NCI-H146 treated with DMSO at 0.1 percent for 48 hours (cell line): ENCODE measurements at regions not wholly inside any gene's neighbourhood (a gene's known extent, or its start where the extent isn't known, plus 50 kb on each side); places are given as distances from the start of the nearest gene placed in this dataset.

ENCODE experiments used
- DNase-seq: peaks from one replicate; lab custom pipeline; 2025; ENCODE audit not compliant: unreplicated experiment; lab: John Stamatoyannopoulos, UW

DNA sequence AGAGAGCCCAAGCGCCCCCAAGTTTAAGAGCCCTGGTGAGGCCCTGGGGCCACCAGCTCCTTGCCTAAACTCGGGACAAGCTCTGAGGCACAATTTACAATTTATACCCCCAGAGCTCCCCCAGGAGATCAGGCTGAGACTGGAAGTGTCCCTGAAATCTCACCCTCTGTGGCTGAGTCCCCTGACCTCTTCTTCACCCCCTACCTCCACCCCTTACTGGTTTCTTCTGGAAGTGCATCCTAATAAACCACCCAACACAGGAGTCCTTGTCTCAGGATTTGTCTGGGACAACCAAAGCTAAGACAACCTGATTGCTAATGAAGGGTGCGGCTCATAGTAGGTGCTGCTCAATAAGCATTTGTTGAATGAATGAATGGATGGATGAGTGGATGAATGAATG lies 206.4 kb downstream of the BCL11B start:
- DNase-seq, result no peak

DNA sequence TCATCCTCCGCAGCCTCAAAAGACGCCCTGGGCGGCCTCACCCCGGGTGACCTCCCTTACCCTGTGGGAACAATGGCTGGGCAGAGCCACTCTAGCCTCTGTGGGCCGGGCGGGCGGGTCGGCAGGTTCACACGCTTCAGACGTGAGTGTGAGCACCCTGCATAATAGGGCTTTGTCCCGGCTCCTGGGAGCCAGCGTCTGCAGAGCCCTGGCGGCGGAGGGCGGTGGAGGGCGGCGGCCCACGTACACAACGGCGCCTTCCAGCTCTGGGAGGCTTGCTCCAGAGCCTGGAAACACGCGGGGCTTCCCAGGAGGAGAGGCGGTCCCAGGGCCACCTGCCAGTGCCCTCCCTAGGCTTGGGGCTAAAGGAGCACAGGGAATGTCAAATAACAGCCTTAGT lies 205.6 kb downstream of the BCL11B start:
- DNase-seq, result no peak

DNA sequence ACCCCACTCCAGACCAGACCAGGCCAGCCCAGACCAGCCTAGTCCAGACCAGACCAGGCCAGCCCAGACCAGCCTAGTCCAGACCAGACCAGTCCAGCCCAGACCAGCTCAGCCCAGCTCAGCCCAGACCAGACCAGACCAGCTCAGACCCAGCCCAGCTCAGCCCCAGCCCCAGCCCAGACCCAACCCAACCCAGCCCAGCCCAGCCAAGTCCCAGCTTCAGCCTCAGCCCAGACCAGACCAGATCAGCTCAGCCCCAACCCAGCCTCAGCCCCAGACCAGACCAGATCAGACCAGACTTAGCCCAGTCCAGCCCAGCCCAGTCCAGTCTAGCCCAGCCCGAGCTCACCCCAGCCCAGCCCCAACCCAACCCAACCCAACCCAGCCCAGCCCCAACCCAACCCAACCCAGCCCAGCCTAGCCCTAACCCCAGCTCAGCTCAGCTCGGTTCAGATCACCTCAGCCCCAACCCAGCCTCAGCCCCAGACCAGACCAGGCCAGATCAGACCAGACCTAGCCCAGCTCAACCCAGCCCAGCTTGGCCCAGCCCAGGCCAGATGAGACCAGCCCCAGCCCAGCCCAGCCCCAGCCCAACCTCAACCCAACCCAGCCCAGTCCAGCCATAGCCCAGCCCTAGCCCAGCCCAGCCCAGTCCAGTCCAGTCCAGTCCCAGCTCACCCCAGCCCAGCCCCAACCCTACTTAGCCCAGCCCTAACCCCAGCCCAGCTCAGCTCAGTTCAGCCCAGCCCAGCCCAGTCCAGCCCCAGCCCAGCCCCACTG lies 204.7 kb downstream of the BCL11B start:
- no peak for DNase-seq

DNA sequence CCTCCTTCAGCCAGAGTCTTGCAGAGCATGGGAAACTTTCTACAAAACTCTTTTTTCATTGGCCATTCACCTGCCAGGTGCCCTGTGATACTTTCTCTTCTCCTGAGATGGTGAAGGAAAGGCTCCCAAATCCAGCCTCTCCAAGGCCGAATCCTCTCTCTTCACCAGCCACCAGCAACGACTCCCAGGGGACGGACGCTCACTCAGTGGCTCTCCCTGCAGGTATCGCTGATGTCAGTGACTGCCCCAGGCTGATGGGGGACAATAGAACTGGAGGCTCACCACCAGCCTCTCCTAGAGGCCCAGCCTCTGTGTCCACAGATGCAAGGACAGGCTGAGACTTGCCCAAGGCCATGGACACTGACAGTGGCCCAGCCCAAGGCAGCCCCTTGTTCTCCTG lies 204.1 kb downstream of the BCL11B start:
- DNase-seq, result no peak

DNA sequence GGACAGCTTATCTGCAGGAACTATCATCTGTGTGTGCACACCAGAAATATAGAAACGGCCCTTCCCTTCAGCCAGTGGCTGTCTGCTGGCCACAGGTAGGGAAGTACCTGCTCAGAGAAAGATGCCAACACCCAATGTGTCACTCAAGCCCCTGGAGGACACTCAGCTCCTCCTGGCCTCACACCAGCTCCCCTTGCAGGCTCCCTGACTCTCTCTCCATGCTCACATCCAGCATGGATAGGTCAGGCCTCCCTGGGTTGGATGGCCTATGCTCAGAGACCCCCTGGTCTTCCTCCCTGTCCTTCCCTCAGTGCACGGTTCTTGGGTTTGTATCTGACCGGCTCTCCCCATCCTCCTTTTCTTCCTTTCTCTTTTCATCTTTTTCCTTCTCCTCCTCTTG lies 202.1 kb downstream of the BCL11B start:
- DNase-seq, result no peak

DNA sequence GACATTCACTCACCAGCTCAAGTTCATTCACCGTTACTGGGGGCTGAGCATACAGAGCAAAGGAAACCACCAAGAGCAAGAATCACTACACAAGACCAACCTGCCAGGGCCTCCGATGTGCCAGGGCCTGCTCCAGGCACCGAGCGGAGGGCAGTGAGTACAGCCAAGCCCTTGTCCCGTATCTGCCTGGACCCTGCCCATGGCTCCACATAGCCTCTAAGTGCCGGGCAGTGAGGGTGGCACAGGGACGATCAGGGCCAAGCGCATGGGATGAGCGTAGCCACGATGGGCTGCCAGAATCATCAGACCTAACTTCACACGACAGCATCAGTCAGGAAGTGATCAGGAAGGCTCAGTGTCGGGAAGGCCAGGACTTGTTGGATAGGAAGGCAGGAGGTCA lies 199.6 kb downstream of the BCL11B start:
- no peak for DNase-seq

DNA sequence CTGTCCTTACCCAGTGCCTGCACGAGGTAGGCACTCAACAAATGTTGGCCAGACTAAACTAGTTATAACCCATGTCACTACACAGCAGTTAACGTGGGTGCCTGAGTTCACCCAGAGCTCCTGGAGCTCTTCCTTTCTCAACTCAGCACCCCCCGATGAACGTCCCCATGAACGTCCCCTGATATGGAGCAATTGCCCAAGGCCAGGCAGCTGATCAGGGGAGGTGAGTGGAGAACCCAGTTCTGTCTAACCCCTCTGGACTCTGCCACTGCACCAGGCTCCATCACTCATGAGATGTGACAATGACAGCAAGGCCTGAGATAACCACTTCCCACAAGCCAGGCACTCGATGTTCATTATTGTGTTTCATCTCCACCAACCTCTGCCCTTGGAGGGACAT lies 199.0 kb downstream of the BCL11B start:
- no peak for DNase-seq

DNA sequence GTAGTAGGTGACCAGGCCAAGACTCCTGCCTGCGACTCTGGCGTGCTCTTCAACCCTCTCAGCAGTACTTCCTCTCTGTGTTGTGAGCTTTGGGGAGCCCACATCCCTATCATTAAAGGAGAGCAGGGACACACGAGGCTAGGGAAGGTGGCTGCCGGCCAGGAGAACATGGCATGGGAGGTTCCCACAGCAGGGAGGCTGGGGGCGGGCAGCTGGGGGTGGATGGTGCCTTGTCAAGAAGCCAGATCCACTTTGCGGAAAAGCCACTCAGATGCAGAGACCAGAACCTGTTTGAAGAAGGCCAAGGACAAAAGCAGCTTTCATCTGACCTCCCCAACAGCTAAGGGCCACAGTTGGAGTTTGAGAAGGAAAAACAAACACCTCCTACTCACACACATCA lies 198.6 kb downstream of the BCL11B start:
- no peak for DNase-seq

DNA sequence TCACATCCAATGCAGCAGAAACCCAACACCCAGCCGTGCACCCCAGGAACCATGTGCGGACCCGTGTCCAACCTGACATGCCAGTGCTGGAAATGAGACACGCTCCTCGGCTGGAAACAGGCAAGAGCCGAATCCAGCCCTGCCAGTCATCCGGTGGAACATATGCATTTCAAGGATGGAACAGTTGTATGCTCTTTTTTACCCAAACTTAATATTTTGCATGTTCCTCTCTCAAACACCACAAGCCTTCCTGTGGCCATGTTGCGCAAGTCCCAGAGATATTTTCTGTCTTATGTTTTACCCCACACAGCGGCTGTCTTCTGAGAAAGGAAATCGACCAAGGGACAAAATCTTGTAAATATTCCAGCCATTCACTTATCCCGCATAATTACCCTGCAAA lies 196.9 kb downstream of the BCL11B start:
- DNase-seq, result no peak

DNA sequence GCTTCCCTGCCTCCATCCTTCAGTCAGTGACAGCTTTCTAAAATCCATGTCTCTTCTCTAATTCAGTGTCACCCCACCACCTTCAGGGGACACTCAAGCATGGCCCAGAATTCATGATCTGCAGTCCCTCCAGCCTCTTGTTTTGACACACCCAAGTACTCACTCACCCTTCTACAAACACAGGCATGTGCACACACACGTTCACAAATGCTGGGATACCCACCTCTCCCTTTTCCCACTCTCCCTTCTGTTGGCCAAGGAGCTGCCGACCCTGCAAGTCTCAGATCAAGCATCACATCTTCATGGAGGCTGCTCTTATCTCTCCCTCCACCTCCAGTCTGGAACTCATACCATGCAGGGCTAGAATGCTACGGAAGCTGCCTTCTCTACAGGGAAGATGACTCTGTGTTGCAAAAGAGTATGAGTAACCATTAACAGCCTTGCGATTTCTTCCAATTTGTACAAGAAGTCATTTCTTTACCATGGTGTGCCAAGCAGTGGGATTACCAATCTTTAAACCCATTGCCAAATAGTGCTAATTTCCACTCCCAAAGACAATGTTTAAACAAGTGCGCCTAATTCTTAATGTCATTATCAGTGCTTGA lies 196.1 kb downstream of the BCL11B start:
- DNase-seq, result no peak

DNA sequence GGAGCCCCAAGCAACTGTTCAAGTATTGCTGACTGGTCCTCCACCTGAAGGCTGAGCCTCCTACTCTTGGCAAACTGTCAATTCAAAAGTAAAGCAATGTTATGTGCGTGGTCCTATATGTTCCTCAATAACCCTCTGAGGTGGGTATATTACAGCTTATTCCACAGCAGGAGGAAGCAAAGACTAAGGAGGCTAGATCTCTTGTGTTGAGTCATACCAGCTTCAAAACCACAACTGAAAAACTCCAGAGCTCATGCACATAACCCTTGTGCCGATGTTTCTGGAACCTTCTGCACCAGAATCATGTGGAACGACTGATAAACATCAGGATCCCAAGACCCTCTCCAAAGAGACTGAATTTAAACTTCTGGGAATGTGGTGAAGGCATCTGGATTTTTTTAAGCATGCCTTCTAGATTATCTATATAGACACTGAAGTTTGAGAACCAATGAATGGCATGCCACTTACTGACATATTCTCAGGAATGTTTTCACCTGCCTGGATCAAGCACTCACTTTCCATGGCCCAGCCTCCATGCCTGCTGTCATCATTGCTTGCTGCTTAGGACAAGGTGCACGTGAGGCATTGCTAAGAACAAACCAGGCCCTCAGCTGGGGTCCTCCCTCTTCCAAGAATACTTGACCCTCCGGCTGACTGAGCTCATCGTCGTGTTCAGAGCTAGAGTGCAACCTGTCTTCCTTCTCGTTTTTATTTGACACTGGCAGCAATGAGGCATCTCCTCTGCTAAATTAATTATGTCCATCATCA lies 194.7 kb downstream of the BCL11B start:
- no peak for DNase-seq

DNA sequence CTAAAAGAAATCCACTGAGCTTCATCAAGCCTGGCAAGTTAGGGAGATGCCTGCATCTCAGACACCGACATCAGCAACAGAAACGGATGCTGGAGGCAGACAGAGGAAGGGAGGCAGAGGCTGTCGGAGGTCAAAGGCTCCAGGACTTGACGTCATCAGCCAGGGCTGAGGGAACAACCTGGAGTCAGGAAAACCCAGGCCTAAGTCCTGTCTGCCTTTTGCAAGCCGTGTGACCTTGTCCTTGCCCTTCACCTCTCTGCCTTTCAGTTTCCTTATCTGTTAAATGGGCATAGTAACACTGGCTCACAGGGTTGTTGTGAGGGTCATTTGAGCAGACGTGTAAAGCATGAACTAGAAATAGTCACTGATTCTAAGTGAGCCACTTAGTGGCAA lies 194.2 kb downstream of the BCL11B start:
- DNase-seq, result no peak

DNA sequence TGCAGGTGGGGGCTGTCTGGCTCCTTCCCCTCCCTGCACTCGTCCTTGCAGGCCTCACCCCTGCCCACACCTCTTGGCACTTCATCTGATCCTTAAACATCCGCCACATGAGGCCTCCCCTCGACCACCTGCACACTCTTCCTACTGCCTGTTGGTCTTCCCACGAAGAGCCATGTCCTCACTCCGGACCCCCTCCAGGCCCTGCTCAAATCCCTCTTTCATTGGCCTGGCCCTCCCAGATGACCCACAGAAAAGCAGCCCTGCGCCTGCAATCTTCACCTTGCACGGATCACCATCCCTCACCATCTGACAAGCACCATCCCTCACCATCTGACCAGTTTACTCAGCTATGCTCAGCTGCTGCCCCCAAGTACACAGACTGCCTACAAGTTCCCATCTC lies 193.6 kb downstream of the BCL11B start:
- no peak for DNase-seq

DNA sequence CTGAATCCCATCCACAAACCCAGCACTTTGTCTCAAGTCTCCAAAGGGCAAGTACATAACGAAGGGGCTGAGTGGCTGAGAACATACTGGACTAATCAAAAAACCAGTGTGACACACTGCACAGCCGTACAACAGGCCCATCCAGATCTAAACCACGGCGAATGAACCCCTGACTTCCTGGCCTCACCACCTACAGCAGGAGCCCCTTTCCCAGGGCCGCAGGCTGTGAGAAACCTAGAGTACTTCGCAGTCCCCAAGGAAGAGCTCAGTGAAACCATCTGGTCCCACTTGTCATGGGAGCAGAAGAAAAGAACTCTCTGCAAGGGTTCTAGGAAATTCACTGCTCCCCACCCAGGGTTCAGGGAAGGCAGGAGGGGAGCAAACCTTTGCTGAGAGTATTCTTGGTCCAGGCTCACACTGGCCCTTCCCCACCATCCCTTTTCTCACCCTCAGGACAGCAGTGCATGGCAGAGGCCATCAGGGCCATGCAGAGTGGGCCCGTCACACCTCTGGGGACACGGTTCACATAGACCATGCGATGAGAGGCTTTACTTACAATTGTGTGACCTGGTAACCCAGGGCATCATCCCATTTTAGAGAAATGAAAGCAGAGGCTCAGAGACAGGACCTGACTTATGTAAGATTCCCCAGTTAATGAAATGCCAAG lies 192.8 kb downstream of the BCL11B start:
- no peak for DNase-seq

DNA sequence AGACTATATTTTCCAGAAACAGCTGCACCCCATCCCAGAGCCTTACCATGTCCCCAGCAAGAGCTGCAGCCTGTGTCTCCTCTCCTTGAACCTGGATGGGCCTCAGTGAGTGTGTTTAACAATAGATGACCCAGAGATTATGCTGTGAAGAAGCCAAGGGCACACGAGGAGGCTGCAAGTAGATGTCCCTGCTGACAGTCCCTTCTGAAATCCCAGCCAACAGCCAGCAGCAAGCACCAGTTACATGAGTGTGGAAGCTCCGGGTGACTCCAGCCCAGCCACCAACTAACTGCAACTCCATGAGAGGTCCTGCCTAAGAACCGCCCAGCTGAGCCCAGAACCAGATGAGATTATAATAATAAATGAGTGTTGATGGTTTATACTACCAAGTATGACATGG lies 191.7 kb downstream of the BCL11B start:
- no peak for DNase-seq

DNA sequence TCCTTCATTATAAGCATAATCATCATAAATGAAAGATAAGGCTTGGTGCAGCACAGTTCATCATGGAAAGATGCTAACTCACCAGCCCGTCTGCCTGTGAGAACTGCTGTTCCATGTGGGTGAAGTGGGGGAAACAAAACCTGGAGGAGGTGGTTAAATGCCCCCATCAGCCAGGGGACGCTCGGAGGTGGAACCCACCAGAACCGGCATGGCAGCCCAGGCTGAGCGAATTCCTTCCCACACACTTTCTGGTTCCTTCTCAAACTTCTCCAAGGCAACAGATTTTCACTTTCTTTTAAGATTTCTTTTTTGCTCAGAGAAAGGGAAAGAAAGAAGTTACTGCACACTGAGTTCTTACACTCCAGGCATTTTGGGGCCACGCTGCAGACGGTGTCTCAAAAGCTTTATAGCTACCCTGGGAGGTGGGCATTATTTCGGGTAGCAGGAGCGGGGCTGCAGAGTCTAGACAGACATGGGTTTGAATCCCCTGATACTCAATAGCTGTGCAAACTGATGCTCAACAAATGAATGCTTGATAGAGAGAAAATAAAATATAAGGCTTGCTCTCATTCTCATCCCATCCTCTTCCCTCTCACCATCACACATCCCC lies 190.7 kb downstream of the BCL11B start:
- DNase-seq, result no peak

DNA sequence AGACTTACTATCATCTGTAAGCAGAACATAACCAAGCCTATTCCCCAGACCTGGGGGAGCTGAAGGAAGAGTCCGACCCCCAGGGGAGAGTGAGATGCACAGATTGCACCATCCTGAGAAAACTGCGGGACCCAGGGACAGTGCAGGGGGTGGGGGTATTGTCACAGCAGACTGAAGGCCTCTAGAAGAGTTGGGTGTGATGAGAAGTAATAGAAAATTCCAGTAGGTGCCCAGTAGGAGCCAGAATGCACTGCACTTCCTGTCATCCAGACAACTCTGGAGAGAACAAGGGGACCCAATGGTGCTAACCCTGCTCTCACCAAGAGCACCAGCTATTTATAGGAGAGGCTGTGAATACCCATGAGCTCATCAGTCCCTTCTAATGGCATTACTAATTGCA lies 190.1 kb downstream of the BCL11B start:
- no peak for DNase-seq

DNA sequence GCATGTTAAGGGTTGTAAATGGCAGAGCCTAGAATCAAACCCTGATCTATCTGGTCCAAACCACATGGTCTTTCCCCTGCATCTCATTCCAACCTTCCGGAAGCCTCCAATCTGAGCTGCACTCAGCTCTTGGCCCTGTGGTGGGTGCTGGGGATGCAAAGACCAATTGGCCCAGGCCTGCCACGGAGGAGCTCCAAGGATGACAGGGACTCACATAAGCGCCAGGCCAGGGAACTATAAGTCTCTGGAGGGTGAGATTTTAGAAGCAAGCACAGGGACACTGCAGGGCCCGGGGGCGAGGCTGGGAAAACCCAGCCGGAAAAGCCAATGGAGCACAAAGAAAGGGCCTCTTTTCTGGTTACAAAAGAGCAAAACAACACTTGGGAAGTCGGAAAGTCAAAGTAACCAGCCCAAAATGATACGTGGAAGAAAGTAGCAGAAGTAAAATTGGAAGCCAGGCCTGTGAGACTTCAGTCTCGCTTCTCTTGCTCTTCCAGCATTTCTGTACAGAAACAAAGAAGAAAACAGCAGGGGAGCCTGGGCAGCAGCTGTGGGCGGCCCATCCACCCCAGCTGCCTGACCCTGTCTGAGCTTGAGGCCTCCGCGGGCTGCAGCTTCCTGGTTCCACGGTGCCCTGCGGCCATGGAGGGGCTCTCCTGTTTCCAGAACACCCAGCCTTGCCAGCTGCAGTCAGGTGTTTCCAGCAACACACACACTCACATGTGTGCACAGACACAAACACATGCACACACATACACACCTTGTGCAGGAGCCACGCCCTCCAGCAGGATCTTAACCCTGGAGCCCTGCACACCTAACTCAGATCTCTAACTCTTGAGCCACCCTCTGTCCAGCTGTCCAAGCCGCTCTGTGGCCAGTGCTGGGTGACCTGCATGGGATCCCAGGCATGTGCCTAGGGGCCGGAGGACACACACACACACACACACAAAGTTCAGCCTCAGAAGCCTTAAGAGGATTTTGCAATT lies 178.2 kb downstream of the BCL11B start:
- DNase-seq, result no peak

DNA sequence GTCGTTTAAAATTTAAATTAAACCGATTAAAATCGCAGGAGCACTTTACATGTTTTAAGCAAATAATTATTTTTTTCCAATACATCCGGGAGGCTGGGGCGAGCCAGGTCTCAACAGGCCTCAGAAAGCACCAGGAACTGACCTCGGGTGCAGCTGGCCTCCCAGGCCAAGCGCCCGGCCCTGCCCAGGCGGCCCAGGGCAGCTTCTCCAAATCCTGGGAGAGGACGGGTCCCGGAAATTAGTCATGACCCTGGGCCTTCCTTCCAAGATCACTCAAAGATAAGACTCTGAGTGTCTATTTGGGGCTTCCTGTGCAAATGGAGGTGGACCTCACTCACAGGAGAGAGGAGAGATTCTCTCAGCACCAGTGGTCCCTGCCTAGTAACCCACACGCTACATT lies 177.1 kb downstream of the BCL11B start:
- no peak for DNase-seq

DNA sequence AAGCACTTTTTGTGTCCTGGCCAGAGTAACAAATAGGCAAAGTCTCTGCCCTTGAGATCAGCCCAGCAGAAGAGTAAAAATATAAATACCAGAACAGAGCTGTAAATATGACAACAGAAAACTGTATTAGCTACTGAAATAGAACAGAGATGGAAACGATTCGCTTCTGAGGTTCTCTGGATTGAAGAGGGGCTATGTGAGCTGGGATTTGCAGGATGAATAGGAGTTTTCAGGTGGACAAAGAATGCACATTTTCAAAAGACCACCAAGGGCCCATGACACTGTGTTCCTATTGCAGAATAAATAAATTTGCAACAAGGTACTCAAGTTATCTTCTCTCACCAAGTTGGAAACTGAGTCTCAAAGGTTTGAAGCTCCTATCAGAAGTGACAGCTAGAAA lies 176.6 kb downstream of the BCL11B start:
- no peak for DNase-seq
